RWPE2 (cell line): ENCODE measurements at regions not wholly inside any gene's neighbourhood (a gene's known extent, or its start where the extent isn't known, plus 50 kb on each side); places are given as distances from the start of the nearest gene placed in this dataset.

Source experiments
- ATAC-seq: fragments of 200-7000 bp; cut with Tn5 transposase; 3 replicates; pipeline ENCODE4 v1.9.1; 2021; ENCODE audit warnings: low read depth
- DNase-seq: peaks from one replicate; pipeline ENCODE4 v3.0.0-alpha.2; 2020; ENCODE audit warnings: low spot score
- H3K27ac ChIP-seq: fragments of 450-650 bp; 2 replicates; pipeline ENCODE4 v1.5.1; 2017; ENCODE audit warnings: mild to moderate bottlenecking; ENCODE audit not compliant: poor library complexity, severe bottlenecking
- H3K27me3 ChIP-seq: fragments of 250-450 bp; sonication (Bioruptor Pico); 2 replicates; pipeline ENCODE4 v1.5.1; 2021; ENCODE audit warnings: mild to moderate bottlenecking, moderate library complexity; ENCODE audit not compliant: insufficient read depth, poor library complexity, severe bottlenecking
- H3K36me3 ChIP-seq: fragments of 250-450 bp; sonication (Bioruptor Pico); 2 replicates; pipeline ENCODE4 v1.5.1; 2020; ENCODE audit warnings: low read depth, mild to moderate bottlenecking, moderate library complexity
- H3K4me1 ChIP-seq: fragments of 250-450 bp; sonication (Bioruptor Pico); 2 replicates; pipeline ENCODE4 v1.5.1; 2021; ENCODE audit warnings: mild to moderate bottlenecking, moderate library complexity; ENCODE audit not compliant: insufficient read depth, poor library complexity, severe bottlenecking
- H3K4me3 ChIP-seq: fragments of 250-450 bp; sonication (Bioruptor Pico); 2 replicates; pipeline ENCODE4 v1.5.1; 2021; ENCODE audit warnings: mild to moderate bottlenecking, moderate library complexity; ENCODE audit not compliant: severe bottlenecking
- H3K9me3 ChIP-seq: fragments of 250-450 bp; sonication (Bioruptor Pico); 2 replicates; pipeline ENCODE4 v1.5.1; 2021; ENCODE audit warnings: mild to moderate bottlenecking, moderate library complexity; ENCODE audit not compliant: severe bottlenecking
- CTCF ChIP-seq: fragments of 450-650 bp; IDR thresholded peaks from one replicate; pipeline ENCODE4 v1.5.1; 2017; ENCODE audit warnings: mild to moderate bottlenecking, moderate library complexity; ENCODE audit not compliant: poor library complexity, severe bottlenecking

GRCh38 chrX:40205471-40205870 lies 107.7 kb upstream of the BCOR start:
- no peak overlapping the region for H3K4me3 ChIP-seq
- H3K9me3 ChIP-seq = no peaks in the 10 kb centered on the region
- H3K27me3 ChIP-seq = no peaks in the 10 kb centered on the region
- no peak for DNase-seq
- no peak overlapping the region for H3K27ac ChIP-seq
- no peaks in the 10 kb centered on the region for H3K36me3 ChIP-seq
- TF ChIP-seq CTCF = no peak
- no peak for ATAC-seq
- no peaks in the 10 kb centered on the region for H3K4me1 ChIP-seq

DNA sequence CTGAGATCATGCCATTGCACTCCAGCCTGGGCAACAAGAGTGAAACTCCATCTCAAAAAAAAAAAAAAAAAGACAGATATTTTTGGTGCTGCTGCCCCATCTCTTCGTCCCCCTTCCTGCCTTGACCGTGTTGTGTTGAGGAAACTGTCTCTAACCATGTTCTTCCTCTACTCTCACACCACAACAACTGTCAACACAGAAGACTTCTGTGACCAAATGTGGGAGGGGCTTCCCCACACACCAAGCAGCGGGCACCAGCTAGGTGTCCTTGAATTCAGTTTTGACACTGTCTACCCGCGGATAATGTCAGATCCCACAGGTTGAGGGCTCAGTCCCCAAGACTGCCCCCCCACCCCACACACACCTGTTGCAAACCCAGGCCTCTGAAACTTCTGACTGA lies 104.7 kb upstream of the BCOR start:
- TF ChIP-seq CTCF = no peak
- Histone ChIP-seq H3K9me3 (no peaks in the 10 kb centered on the region), H3K27ac (no peak overlapping the region), H3K36me3 (no peaks in the 10 kb centered on the region), H3K4me3 (no peak overlapping the region), H3K4me1 (no peaks in the 10 kb centered on the region), H3K27me3 (no peaks in the 10 kb centered on the region)
- DNase-seq = no peak
- no peak for ATAC-seq

GRCh38 chrX:40201329-40201885 lies 103.6 kb upstream of the BCOR start:
- Histone ChIP-seq H3K4me3 (no peak overlapping the region), H3K4me1 (no peaks in the 10 kb centered on the region), H3K9me3 (no peaks in the 10 kb centered on the region), H3K36me3 (no peaks in the 10 kb centered on the region), H3K27me3 (no peaks in the 10 kb centered on the region), H3K27ac (no peak overlapping the region)
- no peak for TF ChIP-seq CTCF
- ATAC-seq (no peak), DNase-seq (no peak)

DNA sequence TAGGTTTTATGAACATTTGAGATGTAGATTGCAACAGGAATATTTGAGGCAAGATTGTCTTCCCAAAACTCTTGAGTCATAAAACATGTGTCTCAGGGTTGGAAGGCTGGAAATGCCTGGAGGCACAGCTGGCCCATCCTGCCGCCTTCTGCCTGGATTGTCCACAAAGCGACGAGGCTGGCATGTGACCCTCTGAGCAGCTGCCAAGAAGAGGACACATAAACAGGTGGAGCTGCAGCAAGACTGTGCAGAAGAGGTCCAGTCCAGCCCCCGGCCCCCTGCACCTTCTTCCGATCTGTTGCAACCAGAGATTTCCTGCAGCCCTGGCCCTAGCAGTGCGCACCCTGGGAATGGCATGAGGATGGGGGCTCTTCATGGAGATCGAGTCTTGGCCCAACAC lies 101.9 kb upstream of the BCOR start:
- TF ChIP-seq CTCF = no peak
- DNase-seq (no peak), ATAC-seq (no peak)
- Histone ChIP-seq H3K4me1 (no peaks in the 10 kb centered on the region), H3K9me3 (no peaks in the 10 kb centered on the region), H3K27me3 (no peaks in the 10 kb centered on the region), H3K36me3 (no peaks in the 10 kb centered on the region), H3K27ac (no peak overlapping the region), H3K4me3 (no peak overlapping the region)

GRCh38 chrX:40197071-40197470 lies 99.3 kb upstream of the BCOR start:
- ATAC-seq = no peak
- no peaks in the 10 kb centered on the region for H3K9me3 ChIP-seq
- H3K4me3 ChIP-seq = no peak overlapping the region
- H3K27ac ChIP-seq = no peak overlapping the region
- H3K4me1 ChIP-seq = no peaks in the 10 kb centered on the region
- TF ChIP-seq CTCF = no peak
- no peaks in the 10 kb centered on the region for H3K36me3 ChIP-seq
- DNase-seq = no peak
- no peaks in the 10 kb centered on the region for H3K27me3 ChIP-seq
